Body of pancreas (tissue), 4 donors: ENCODE measurements at regions not wholly inside any gene's neighbourhood (a gene's known extent, or its start where the extent isn't known, plus 50 kb on each side); places are given as distances from the start of the nearest gene placed in this dataset.
A peak's percentile ranks its signal among the peaks of the same experiment; 100 is the strongest.
"Not testable (repeated sequence)": the region's sequence is repeated elsewhere in the genome, so short reads cannot be mapped to it uniquely, and the experiment has no call there.

Experiments
- ATAC-seq: fragments of 150-250 bp; one replicate; pipeline ENCODE4 v1.9.1; 2016
- DNase-seq, 4 donors: peaks; one replicate each; pipeline ENCODE4 v3.0.0-alpha.2; 2019
- H3K27ac ChIP-seq, 4 donors: fragments of 200-600 bp; sonication (generic); 1 replicate in 3 of 4; 2 replicates in 1 of 4; pipeline versions ENCODE4 v1.5.1 to v1.6.1; 2016 to 2019; ENCODE audit warnings: mild to moderate bottlenecking in 1 of 4, mixed read lengths in 1 of 4, moderate library complexity in 1 of 4
- H3K27me3 ChIP-seq, 2 donors: fragments of 200-600 bp; sonication (generic); one replicate each; pipeline ENCODE4 v1.6.0; 2016; ENCODE audit warnings: mild to moderate bottlenecking in 1 of 2
- H3K36me3 ChIP-seq, 2 donors: fragments of 200-600 bp; sonication (generic); replicated peaks in 1 of 2; 2 replicates each; pipeline ENCODE4 v1.5.1; 2016; ENCODE audit warnings: low read depth in 2 of 2; ENCODE audit not compliant: insufficient read depth in 1 of 2
- H3K4me1 ChIP-seq: fragments of 200-600 bp; sonication (generic); one replicate; pipeline ENCODE4 v1.6.0; 2016
- H3K4me3 ChIP-seq, 2 donors: fragments of 200-600 bp; sonication (generic); 1 replicate in 1 of 2; 2 replicates in 1 of 2; pipeline ENCODE4 v1.5.1; 2016 to 2019
- H3K9me3 ChIP-seq, 3 donors: fragments of 200-600 bp; sonication (generic); 1 replicate in 2 of 3; 2 replicates in 1 of 3; pipeline ENCODE4 v1.5.1; 2016
- CTCF ChIP-seq, 7 experiments: fragments of 450-650 bp in 4 of 7; fragments of 200-600 bp in 3 of 7; sonication (generic) in 3 of 7; IDR thresholded peaks; one replicate each; pipeline ENCODE4 v1.5.1; 2016 to 2019; ENCODE audit warnings: antibody characterized with exemption in 7 of 7
- POLR2A ChIP-seq, 3 donors: fragments of 450-650 bp; IDR thresholded peaks; one replicate each; pipeline ENCODE4 v1.6.1; 2016; ENCODE audit warnings: antibody characterized with exemption in 3 of 3, mild to moderate bottlenecking in 2 of 3
- WGBS, 2 donors: methylation state at CpG; one replicate each; pipeline ENCODE4 v1.1.5; 2017; 5-methylcytosine and 5-hydroxymethylcytosine counted together
- intact Hi-C: fragments of 100-400 bp; cut with DNase I; formaldehyde crosslinking; loops from one replicate; pipeline ENCODE4 v1.15.1; 2023

GRCh38 chrY:7792431-7792830 is 880.9 kb upstream of the AMELY start:
- intact Hi-C loops, result no loop called here
- TF ChIP-seq POLR2A (IDR thresholded peaks at IDR 0.05), result no peak
- TF ChIP-seq CTCF (IDR thresholded peaks at IDR 0.05), result no peak
- ATAC-seq, result no peak
- Histone ChIP-seq H3K9me3 (no peaks in the 10 kb centered on the region), H3K27ac (no peak overlapping the region), H3K4me3 (no peak overlapping the region), H3K36me3 (no peaks in the 10 kb centered on the region), H3K27me3 (no peaks in the 10 kb centered on the region), H3K4me1 (no peaks in the 10 kb centered on the region)
- 72 to 80% methylated on average over 2 of the region's 2 CpGs for WGBS, 2 donors
- DNase-seq, result no peak

GRCh38 chrY:7781501-7781900 is 869.9 kb upstream of the AMELY start:
- Histone ChIP-seq H3K27me3 (no peaks in the 10 kb centered on the region), H3K9me3 (no peaks in the 10 kb centered on the region), H3K27ac (no peak overlapping the region), H3K36me3 (no peaks in the 10 kb centered on the region), H3K4me1 (no peaks in the 10 kb centered on the region), H3K4me3 (no peak overlapping the region)
- ATAC-seq (no peak), DNase-seq (no peak)
- 83 to 100% methylated on average over 1 to 2 of the region's 2 CpGs for WGBS, 2 donors
- TF ChIP-seq POLR2A (IDR thresholded peaks at IDR 0.05), result no peak
- TF ChIP-seq CTCF (IDR thresholded peaks at IDR 0.05), result no peak
- intact Hi-C loops, result no loop called here

GRCh38 chrY:7775436-7775835 is 863.9 kb upstream of the AMELY start:
- intact Hi-C loops, H3K4me1 ChIP-seq, H3K27ac ChIP-seq, H3K4me3 ChIP-seq, ATAC-seq, H3K9me3 ChIP-seq, H3K36me3 ChIP-seq, DNase-seq, H3K27me3 ChIP-seq: not testable (repeated sequence)
- 44 to 80% methylated on average over 2 of the region's 2 CpGs for WGBS, 2 donors

- ATAC-seq (no peak), DNase-seq (no peak)
- Histone ChIP-seq H3K27me3 (no peaks in the 10 kb centered on the region), H3K27ac (no peak overlapping the region), H3K4me1 (no peaks in the 10 kb centered on the region), H3K4me3 (no peak overlapping the region), H3K36me3 (no peaks in the 10 kb centered on the region), H3K9me3 (no peaks in the 10 kb centered on the region)
- intact Hi-C loops, result no loop called here
- TF ChIP-seq CTCF (IDR thresholded peaks at IDR 0.05), result no peak
- TF ChIP-seq POLR2A (IDR thresholded peaks at IDR 0.05), result no peak
Observed at GRCh38 chrY:7771771-7772170, 860.2 kb upstream of the AMELY start.

- H3K4me1 ChIP-seq, result no peaks in the 10 kb centered on the region
- 100% methylated on average over 1 of the region's 1 CpG for WGBS, 2 donors
- ATAC-seq (no peak), DNase-seq (peak in 1 of 4 donors; percentile 4)
- H3K9me3 ChIP-seq, result no peaks in the 10 kb centered on the region
- H3K27me3 ChIP-seq, result no peaks in the 10 kb centered on the region
- TF ChIP-seq POLR2A (IDR thresholded peaks at IDR 0.05) (no peak), CTCF (IDR thresholded peaks at IDR 0.05) (no peak)
- peak overlapping the region in 2 of 4 donors; percentile 6 to 13 for H3K27ac ChIP-seq
- intact Hi-C loops, result no loop called here
- no peak overlapping the region for H3K4me3 ChIP-seq
- no peaks in the 10 kb centered on the region for H3K36me3 ChIP-seq
Observed at GRCh38 chrY:7769790-7770375, 858.3 kb upstream of the AMELY start.
